Activated effector memory CD4-positive, alpha-beta T cell treated with Interleukin-2 at 50 U/mL for 16 hours (primary cell): ENCODE measurements at regions not wholly inside any gene's neighbourhood (a gene's known extent, or its start where the extent isn't known, plus 50 kb on each side); places are given as distances from the start of the nearest gene placed in this dataset.
"Not testable (repeated sequence)": the region's sequence is repeated elsewhere in the genome, so short reads cannot be mapped to it uniquely, and the experiment has no call there.

Experiments used
- DNase-seq: peaks from one replicate; pipeline ENCODE4 v3.0.0-alpha.2; 2020

GRCh38 chrX:81857192-81857591 is 655.3 kb downstream of the SH3BGRL start:
- no peak for DNase-seq

GRCh38 chrX:81866873-81867272 is 665.0 kb downstream of the SH3BGRL start:
- DNase-seq, result no peak

- no peak for DNase-seq
These were observed 667.1 kb downstream of the SH3BGRL start for GRCh38 chrX:81868979-81869378.

- no peak for DNase-seq
These were observed 672.9 kb downstream of the SH3BGRL start for GRCh38 chrX:81874807-81875206.

GRCh38 chrX:81875800-81876199 is 673.9 kb downstream of the SH3BGRL start:
- no peak for DNase-seq

GRCh38 chrX:81876437-81876836 is 674.5 kb downstream of the SH3BGRL start:
- DNase-seq, result no peak

GRCh38 chrX:81890521-81890920 is 688.6 kb downstream of the SH3BGRL start:
- no peak for DNase-seq

GRCh38 chrX:81900522-81900921 is 698.6 kb downstream of the SH3BGRL start:
- no peak for DNase-seq

- no peak for DNase-seq
These were observed 723.9 kb downstream of the SH3BGRL start for GRCh38 chrX:81925812-81926211.

- not testable (repeated sequence) for DNase-seq
These were observed 744.0 kb downstream of the SH3BGRL start for GRCh38 chrX:81945911-81946310.

- DNase-seq, result no peak
These were observed 755.4 kb downstream of the SH3BGRL start for GRCh38 chrX:81957318-81957717.

GRCh38 chrX:81957900-81958545 is 756.1 kb downstream of the SH3BGRL start:
- no peak for DNase-seq

GRCh38 chrX:81959964-81960363 is 758.1 kb downstream of the SH3BGRL start:
- DNase-seq, result no peak

- not testable (repeated sequence) for DNase-seq
These were observed 772.5 kb downstream of the SH3BGRL start for GRCh38 chrX:81974413-81974812.

GRCh38 chrX:81979806-81980515 is 778.1 kb downstream of the SH3BGRL start:
- DNase-seq, result no peak

GRCh38 chrX:81987217-81987616 is 785.3 kb downstream of the SH3BGRL start:
- DNase-seq, result not testable (repeated sequence)

- DNase-seq, result no peak
These were observed 794.3 kb downstream of the SH3BGRL start for GRCh38 chrX:81996166-81996565.

- DNase-seq, result no peak
These were observed 827.8 kb downstream of the SH3BGRL start for GRCh38 chrX:82029571-82030218.

- DNase-seq, result no peak
These were observed 829.3 kb downstream of the SH3BGRL start for GRCh38 chrX:82031250-82031649.

GRCh38 chrX:82038793-82039192 is 836.9 kb downstream of the SH3BGRL start:
- DNase-seq, result no peak

- no peak for DNase-seq
These were observed 839.1 kb downstream of the SH3BGRL start for GRCh38 chrX:82041034-82041433.

GRCh38 chrX:82058728-82059127 is 856.8 kb downstream of the SH3BGRL start:
- no peak for DNase-seq

- no peak for DNase-seq
These were observed 869.0 kb downstream of the SH3BGRL start for GRCh38 chrX:82070948-82071347.

- no peak for DNase-seq
These were observed 879.1 kb downstream of the SH3BGRL start for GRCh38 chrX:82081027-82081426.
